GM21786 (cell line): ENCODE measurements at regions not wholly inside any gene's neighbourhood (a gene's known extent, or its start where the extent isn't known, plus 50 kb on each side); places are given as distances from the start of the nearest gene placed in this dataset.
"Not testable (repeated sequence)": the region's sequence is repeated elsewhere in the genome, so short reads cannot be mapped to it uniquely, and the experiment has no call there.

Experiments
- ATAC-seq: cut with Tn5 transposase; IDR thresholded peaks from one replicate; pipeline ENCODE4 v1.9.1; 2021; ENCODE audit not compliant: unreplicated experiment

- no peak for ATAC-seq
Measured at GRCh38 chr20:4635781-4636180, 50.5 kb upstream of the PRNP start.

GRCh38 chr20:4635342-4635741 is 50.9 kb upstream of the PRNP start:
- ATAC-seq = no peak

GRCh38 chr20:4633780-4634179 is 52.5 kb upstream of the PRNP start:
- ATAC-seq = no peak

- ATAC-seq = no peak
Measured at GRCh38 chr20:4633379-4633778, 52.9 kb upstream of the PRNP start.

GRCh38 chr20:4632876-4633275 is 53.4 kb upstream of the PRNP start:
- no peak for ATAC-seq

GRCh38 chr20:4626228-4626627 is 60.0 kb upstream of the PRNP start:
- ATAC-seq = no peak

- ATAC-seq = no peak
Measured at GRCh38 chr20:4625687-4626086, 60.6 kb upstream of the PRNP start.

GRCh38 chr20:4624675-4625336 is 61.5 kb upstream of the PRNP start:
- ATAC-seq = not testable (repeated sequence)

GRCh38 chr20:4619144-4619543 is 67.1 kb upstream of the PRNP start:
- not testable (repeated sequence) for ATAC-seq

GRCh38 chr20:4617484-4617883 is 68.8 kb upstream of the PRNP start:
- ATAC-seq = no peak

GRCh38 chr20:4617019-4617418 is 69.2 kb upstream of the PRNP start:
- no peak for ATAC-seq

- no peak for ATAC-seq
Measured at GRCh38 chr20:4613718-4614620, 72.3 kb upstream of the PRNP start.

GRCh38 chr20:4613184-4613583 is 73.1 kb upstream of the PRNP start:
- ATAC-seq = no peak

- no peak for ATAC-seq
Measured at GRCh38 chr20:4610871-4611270, 75.4 kb upstream of the PRNP start.

GRCh38 chr20:4609511-4609910 is 76.7 kb upstream of the PRNP start:
- no peak for ATAC-seq

- no peak for ATAC-seq
Measured at GRCh38 chr20:4608861-4609260, 77.4 kb upstream of the PRNP start.

GRCh38 chr20:4607287-4607713 is 79.0 kb upstream of the PRNP start:
- no peak for ATAC-seq

- ATAC-seq = no peak
Measured at GRCh38 chr20:4606051-4606450, 80.2 kb upstream of the PRNP start.

- ATAC-seq = no peak
Measured at GRCh38 chr20:4605166-4605565, 81.1 kb upstream of the PRNP start.

GRCh38 chr20:4604580-4604979 is 81.7 kb upstream of the PRNP start:
- ATAC-seq = no peak

GRCh38 chr20:4603724-4604123 is 82.5 kb upstream of the PRNP start:
- ATAC-seq = no peak

GRCh38 chr20:4602297-4602631 is 84.0 kb upstream of the PRNP start:
- no peak for ATAC-seq
